ENCODE measurements at regions not wholly inside any gene's neighbourhood (a gene's known extent, or its start where the extent isn't known, plus 50 kb on each side); places are given as distances from the start of the nearest gene placed in this dataset.
"Not testable (repeated sequence)": the region's sequence is repeated elsewhere in the genome, so short reads cannot be mapped to it uniquely, and the experiment has no call there.

GRCh38 chr4:28482580-28483270 lies 1622.1 kb downstream of the STIM2 start:
- DNase-seq (ENCODE audit: low spot score) = no peak

GRCh38 chr4:28488021-28488420 lies 1627.4 kb downstream of the STIM2 start:
- no peak for DNase-seq (ENCODE audit: low spot score)

- no peak for DNase-seq (ENCODE audit: low spot score)
Observed at GRCh38 chr4:28490669-28491068, 1630.0 kb downstream of the STIM2 start.

GRCh38 chr4:28505064-28505463 lies 1644.4 kb downstream of the STIM2 start:
- no peak for DNase-seq (ENCODE audit: low spot score)

GRCh38 chr4:28508636-28509035 lies 1648.0 kb downstream of the STIM2 start:
- no peak for DNase-seq (ENCODE audit: low spot score)

- DNase-seq (ENCODE audit: low spot score) = not testable (repeated sequence)
Observed at GRCh38 chr4:28514766-28515165, 1654.1 kb downstream of the STIM2 start.

- no peak for DNase-seq (ENCODE audit: low spot score)
Observed at GRCh38 chr4:28518561-28519165, 1658.0 kb downstream of the STIM2 start.

- no peak for DNase-seq (ENCODE audit: low spot score)
Observed at GRCh38 chr4:28523681-28524190, 1663.1 kb downstream of the STIM2 start.

- DNase-seq (ENCODE audit: low spot score) = no peak
Observed at GRCh38 chr4:28536124-28536523, 1675.5 kb downstream of the STIM2 start.

- no peak for DNase-seq (ENCODE audit: low spot score)
Observed at GRCh38 chr4:28545986-28546385, 1685.3 kb downstream of the STIM2 start.

- DNase-seq (ENCODE audit: low spot score) = no peak
Observed at GRCh38 chr4:28548136-28548535, 1687.5 kb downstream of the STIM2 start.

- no peak for DNase-seq (ENCODE audit: low spot score)
Observed at GRCh38 chr4:28548594-28548993, 1688.0 kb downstream of the STIM2 start.

GRCh38 chr4:28555866-28556265 lies 1695.2 kb downstream of the STIM2 start:
- no peak for DNase-seq (ENCODE audit: low spot score)

GRCh38 chr4:28557755-28558154 lies 1697.1 kb downstream of the STIM2 start:
- no peak for DNase-seq (ENCODE audit: low spot score)

- no peak for DNase-seq (ENCODE audit: low spot score)
Observed at GRCh38 chr4:28558895-28559294, 1698.3 kb downstream of the STIM2 start.

- DNase-seq (ENCODE audit: low spot score) = no peak
Observed at GRCh38 chr4:28562913-28563312, 1702.3 kb downstream of the STIM2 start.

GRCh38 chr4:28565396-28565795 lies 1704.8 kb downstream of the STIM2 start:
- DNase-seq (ENCODE audit: low spot score) = no peak

- DNase-seq (ENCODE audit: low spot score) = no peak
Observed at GRCh38 chr4:28600958-28601357, 1740.3 kb downstream of the STIM2 start.

GRCh38 chr4:28621591-28621990 lies 1761.0 kb downstream of the STIM2 start:
- DNase-seq (ENCODE audit: low spot score) = no peak

GRCh38 chr4:28636971-28637370 lies 1776.3 kb downstream of the STIM2 start:
- DNase-seq (ENCODE audit: low spot score) = no peak

GRCh38 chr4:28639747-28640146 lies 1779.1 kb downstream of the STIM2 start:
- DNase-seq (ENCODE audit: low spot score) = no peak

GRCh38 chr4:28654618-28655017 lies 1794.0 kb downstream of the STIM2 start:
- peak; percentile 32 for DNase-seq (ENCODE audit: low spot score)

GRCh38 chr4:28665306-28665705 lies 1804.7 kb downstream of the STIM2 start:
- no peak for DNase-seq (ENCODE audit: low spot score)

- no peak for DNase-seq (ENCODE audit: low spot score)
Observed at GRCh38 chr4:28675582-28675981, 1814.9 kb downstream of the STIM2 start.

Data from kidney capillary endothelial cell (primary cell).